ACC112 (cell line): ENCODE measurements at regions not wholly inside any gene's neighbourhood (a gene's known extent, or its start where the extent isn't known, plus 50 kb on each side); places are given as distances from the start of the nearest gene placed in this dataset.

Experiments
- H2AFZ ChIP-seq: fragments of 200-600 bp; sonication (generic); one replicate; pipeline ENCODE4 v1.6.0; 2017; ENCODE audit warnings: antibody characterized with exemption, low read length; ENCODE audit not compliant: unreplicated experiment
- H3K27ac ChIP-seq: fragments of 200-600 bp; sonication (generic); 2 replicates; pipeline ENCODE4 v1.5.1; 2014; ENCODE audit warnings: low read depth, mild to moderate bottlenecking, antibody characterized with exemption, low read length, moderate library complexity
- H3K27me3 ChIP-seq: fragments of 200-600 bp; sonication (generic); 2 replicates; pipeline ENCODE4 v1.6.1; 2014; ENCODE audit warnings: mild to moderate bottlenecking, antibody characterized with exemption, low read length, moderate library complexity, mixed read lengths; ENCODE audit not compliant: insufficient read depth
- H3K36me3 ChIP-seq: fragments of 200-600 bp; sonication (generic); 2 replicates; pipeline ENCODE4 v1.6.1; 2016; ENCODE audit warnings: mild to moderate bottlenecking, antibody characterized with exemption, low read length, moderate library complexity, mixed read lengths; ENCODE audit not compliant: insufficient read depth
- H3K4me1 ChIP-seq: fragments of 200-600 bp; sonication (generic); one replicate; pipeline ENCODE4 v1.6.1; 2016; ENCODE audit warnings: low read length, mixed read lengths; ENCODE audit not compliant: insufficient read depth, unreplicated experiment, control insufficient read depth
- H3K4me3 ChIP-seq: fragments of 200-600 bp; sonication (generic); 2 replicates; pipeline ENCODE4 v1.5.1; 2014; ENCODE audit warnings: mild to moderate bottlenecking, low read depth, low read length
- H3K79me2 ChIP-seq: fragments of 200-600 bp; sonication (generic); one replicate; pipeline ENCODE4 v1.6.0; 2016; ENCODE audit warnings: low read length; ENCODE audit not compliant: control insufficient read depth, unreplicated experiment, insufficient read depth

- Histone ChIP-seq H3K79me2 (no peaks in the 10 kb centered on the region), H3K4me3 (no peak overlapping the region), H3K4me1 (no peaks in the 10 kb centered on the region), H3K27me3 (no peaks in the 10 kb centered on the region), H2AFZ (no peak overlapping the region), H3K27ac (no peak overlapping the region), H3K36me3 (no peaks in the 10 kb centered on the region)
These were observed 338.9 kb upstream of the GRIA1 start for GRCh38 chr5:153151558-153151957.

DNA sequence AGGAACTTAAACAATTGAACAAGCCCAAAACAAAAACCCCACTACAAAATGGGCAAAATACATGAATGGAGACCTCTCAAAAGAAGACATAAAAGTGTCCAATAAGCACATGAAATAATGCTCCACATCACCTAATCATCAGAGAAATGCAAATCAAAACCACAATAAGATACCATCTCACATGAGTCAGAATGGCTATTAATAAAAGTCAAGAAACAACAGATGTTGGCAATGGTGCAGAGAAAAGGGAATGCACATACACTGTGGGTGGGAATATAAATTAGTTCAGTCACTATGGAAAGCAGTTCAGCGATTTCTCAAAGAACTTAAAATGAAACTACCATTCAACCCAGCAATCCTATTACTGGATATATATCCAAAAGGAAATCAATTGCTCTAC is 337.4 kb upstream of the GRIA1 start:
- H2AFZ ChIP-seq = no peak overlapping the region
- peaks cover 2% of the 10 kb centered on the region for H3K4me1 ChIP-seq
- no peak overlapping the region for H3K4me3 ChIP-seq
- H3K27ac ChIP-seq = no peak overlapping the region
- no peaks in the 10 kb centered on the region for H3K36me3 ChIP-seq
- H3K79me2 ChIP-seq = no peaks in the 10 kb centered on the region
- no peaks in the 10 kb centered on the region for H3K27me3 ChIP-seq

GRCh38 chr5:153157156-153157555 is 333.3 kb upstream of the GRIA1 start:
- Histone ChIP-seq H2AFZ (no peak overlapping the region), H3K4me3 (no peak overlapping the region), H3K36me3 (no peaks in the 10 kb centered on the region), H3K4me1 (peaks cover 17% of the 10 kb centered on the region), H3K79me2 (no peaks in the 10 kb centered on the region), H3K27me3 (no peaks in the 10 kb centered on the region), H3K27ac (no peak overlapping the region)

- no peak overlapping the region for H2AFZ ChIP-seq
- no peaks in the 10 kb centered on the region for H3K79me2 ChIP-seq
- H3K27me3 ChIP-seq = no peaks in the 10 kb centered on the region
- H3K4me1 ChIP-seq = peaks cover 17% of the 10 kb centered on the region
- peak overlapping the region; percentile 64 for H3K27ac ChIP-seq
- no peaks in the 10 kb centered on the region for H3K36me3 ChIP-seq
- H3K4me3 ChIP-seq = no peak overlapping the region
These were observed 331.9 kb upstream of the GRIA1 start for GRCh38 chr5:153158608-153159007.

DNA sequence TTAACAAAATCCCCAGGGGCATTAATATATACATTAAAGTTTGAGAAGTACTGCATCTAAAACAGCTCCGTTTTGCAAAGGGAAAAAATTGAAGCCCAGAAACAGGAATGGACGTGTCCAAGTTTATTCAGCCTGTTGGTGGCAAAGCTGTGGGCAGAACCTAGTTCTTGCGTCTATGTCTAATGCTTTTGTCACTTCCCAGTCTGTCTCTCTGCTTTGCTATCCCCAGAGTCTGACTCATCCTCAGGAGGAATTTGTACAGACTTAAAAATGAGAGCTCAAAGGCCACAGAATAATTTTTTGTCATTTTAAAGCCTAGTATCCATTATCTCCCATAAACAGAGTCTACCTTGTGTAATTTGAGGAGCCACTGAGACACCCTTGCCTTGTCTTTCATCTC is 330.9 kb upstream of the GRIA1 start:
- Histone ChIP-seq H3K4me1 (peaks cover 17% of the 10 kb centered on the region), H2AFZ (peak overlapping the region; percentile 28), H3K27me3 (no peaks in the 10 kb centered on the region), H3K79me2 (no peaks in the 10 kb centered on the region), H3K4me3 (no peak overlapping the region), H3K27ac (peak overlapping the region; percentile 64), H3K36me3 (no peaks in the 10 kb centered on the region)

- no peak overlapping the region for H2AFZ ChIP-seq
- no peaks in the 10 kb centered on the region for H3K4me1 ChIP-seq
- H3K36me3 ChIP-seq = no peaks in the 10 kb centered on the region
- H3K4me3 ChIP-seq = no peak overlapping the region
- H3K27me3 ChIP-seq = no peaks in the 10 kb centered on the region
- H3K27ac ChIP-seq = no peak overlapping the region
- H3K79me2 ChIP-seq = no peaks in the 10 kb centered on the region
These were observed 322.2 kb upstream of the GRIA1 start for GRCh38 chr5:153168241-153168640.

- no peak overlapping the region for H2AFZ ChIP-seq
- no peaks in the 10 kb centered on the region for H3K79me2 ChIP-seq
- no peak overlapping the region for H3K4me3 ChIP-seq
- no peaks in the 10 kb centered on the region for H3K4me1 ChIP-seq
- H3K36me3 ChIP-seq = no peaks in the 10 kb centered on the region
- no peak overlapping the region for H3K27ac ChIP-seq
- no peaks in the 10 kb centered on the region for H3K27me3 ChIP-seq
These were observed 303.0 kb upstream of the GRIA1 start for GRCh38 chr5:153187503-153187902.

GRCh38 chr5:153206361-153206760 is 284.1 kb upstream of the GRIA1 start:
- no peaks in the 10 kb centered on the region for H3K4me1 ChIP-seq
- no peak overlapping the region for H2AFZ ChIP-seq
- no peaks in the 10 kb centered on the region for H3K79me2 ChIP-seq
- no peaks in the 10 kb centered on the region for H3K27me3 ChIP-seq
- no peak overlapping the region for H3K4me3 ChIP-seq
- H3K36me3 ChIP-seq = no peaks in the 10 kb centered on the region
- H3K27ac ChIP-seq = no peak overlapping the region

GRCh38 chr5:153209016-153209415 is 281.5 kb upstream of the GRIA1 start:
- Histone ChIP-seq H3K36me3 (no peaks in the 10 kb centered on the region), H3K27ac (no peak overlapping the region), H3K4me1 (no peaks in the 10 kb centered on the region), H3K79me2 (no peaks in the 10 kb centered on the region), H3K4me3 (no peak overlapping the region), H3K27me3 (no peaks in the 10 kb centered on the region), H2AFZ (no peak overlapping the region)

GRCh38 chr5:153209687-153210086 is 280.8 kb upstream of the GRIA1 start:
- Histone ChIP-seq H3K27me3 (no peaks in the 10 kb centered on the region), H3K27ac (no peak overlapping the region), H3K79me2 (no peaks in the 10 kb centered on the region), H3K4me3 (no peak overlapping the region), H2AFZ (peak overlapping the region; percentile 30), H3K36me3 (no peaks in the 10 kb centered on the region), H3K4me1 (no peaks in the 10 kb centered on the region)

DNA sequence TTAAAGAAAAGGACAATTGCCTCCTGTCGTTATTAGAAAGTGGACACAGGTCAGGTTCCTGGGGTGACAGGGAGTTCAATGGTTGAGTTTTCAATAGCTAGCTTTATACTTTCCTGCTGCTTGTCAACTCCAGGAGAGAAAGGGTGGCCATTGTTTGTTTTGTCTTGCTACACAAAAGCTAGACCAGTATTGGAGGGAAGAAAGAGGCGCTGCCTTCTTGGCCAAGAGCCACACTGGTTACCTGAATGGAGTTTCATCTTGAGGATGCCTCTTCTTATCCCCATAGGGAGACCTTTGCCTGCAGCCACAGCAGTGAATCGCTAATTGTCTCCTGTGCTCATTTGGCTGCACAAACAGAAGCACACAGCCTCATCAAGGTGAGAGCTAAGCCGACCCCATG is 279.4 kb upstream of the GRIA1 start:
- no peak overlapping the region for H3K4me3 ChIP-seq
- H3K4me1 ChIP-seq = no peaks in the 10 kb centered on the region
- H3K79me2 ChIP-seq = no peaks in the 10 kb centered on the region
- no peak overlapping the region for H2AFZ ChIP-seq
- no peak overlapping the region for H3K27ac ChIP-seq
- H3K36me3 ChIP-seq = no peaks in the 10 kb centered on the region
- H3K27me3 ChIP-seq = no peaks in the 10 kb centered on the region
